Activated effector memory CD4-positive, alpha-beta T cell treated with anti-CD3 and anti-CD28 coated beads, Interleukin-2, amount 50 U/mL, for 16 hours (primary cell): ENCODE measurements at regions not wholly inside any gene's neighbourhood (a gene's known extent, or its start where the extent isn't known, plus 50 kb on each side); places are given as distances from the start of the nearest gene placed in this dataset.

Experiments used
- DNase-seq: peaks from one replicate; pipeline ENCODE4 v3.0.0-alpha.2; 2020

- DNase-seq, result no peak
Measured at GRCh38 chr16:85312642-85313525, 200.6 kb upstream of the CIBAR2 start.

GRCh38 chr16:85313526-85314301, 201.4 kb upstream of the CIBAR2 start:
- DNase-seq, result no peak

GRCh38 chr16:85314512-85314971, 202.3 kb upstream of the CIBAR2 start:
- no peak for DNase-seq

GRCh38 chr16:85315866-85316265, 203.6 kb upstream of the CIBAR2 start:
- DNase-seq, result no peak

- DNase-seq, result peak; percentile 72
Measured at GRCh38 chr16:85316321-85316919, 204.1 kb upstream of the CIBAR2 start.

- no peak for DNase-seq
Measured at GRCh38 chr16:85316944-85317343, 204.7 kb upstream of the CIBAR2 start.

GRCh38 chr16:85317704-85318103, 205.4 kb upstream of the CIBAR2 start:
- no peak for DNase-seq

GRCh38 chr16:85319208-85319983, 207.1 kb upstream of the CIBAR2 start:
- no peak for DNase-seq

GRCh38 chr16:85319984-85320440, 207.7 kb upstream of the CIBAR2 start:
- no peak for DNase-seq

- DNase-seq, result no peak
Measured at GRCh38 chr16:85320677-85321385, 208.6 kb upstream of the CIBAR2 start.

- no peak for DNase-seq
Measured at GRCh38 chr16:85321509-85322271, 209.4 kb upstream of the CIBAR2 start.

GRCh38 chr16:85323230-85323960, 211.1 kb upstream of the CIBAR2 start:
- DNase-seq, result no peak

- no peak for DNase-seq
Measured at GRCh38 chr16:85323961-85324253, 211.6 kb upstream of the CIBAR2 start.

- DNase-seq, result no peak
Measured at GRCh38 chr16:85324488-85324887, 212.2 kb upstream of the CIBAR2 start.

- DNase-seq, result no peak
Measured at GRCh38 chr16:85326113-85326793, 214.0 kb upstream of the CIBAR2 start.

GRCh38 chr16:85326794-85327181, 214.5 kb upstream of the CIBAR2 start:
- no peak for DNase-seq

GRCh38 chr16:85327731-85328675, 215.7 kb upstream of the CIBAR2 start:
- no peak for DNase-seq

- no peak for DNase-seq
Measured at GRCh38 chr16:85328676-85329058, 216.4 kb upstream of the CIBAR2 start.
